ENCODE measurements at regions not wholly inside any gene's neighbourhood (a gene's known extent, or its start where the extent isn't known, plus 50 kb on each side); places are given as distances from the start of the nearest gene placed in this dataset.

DNA sequence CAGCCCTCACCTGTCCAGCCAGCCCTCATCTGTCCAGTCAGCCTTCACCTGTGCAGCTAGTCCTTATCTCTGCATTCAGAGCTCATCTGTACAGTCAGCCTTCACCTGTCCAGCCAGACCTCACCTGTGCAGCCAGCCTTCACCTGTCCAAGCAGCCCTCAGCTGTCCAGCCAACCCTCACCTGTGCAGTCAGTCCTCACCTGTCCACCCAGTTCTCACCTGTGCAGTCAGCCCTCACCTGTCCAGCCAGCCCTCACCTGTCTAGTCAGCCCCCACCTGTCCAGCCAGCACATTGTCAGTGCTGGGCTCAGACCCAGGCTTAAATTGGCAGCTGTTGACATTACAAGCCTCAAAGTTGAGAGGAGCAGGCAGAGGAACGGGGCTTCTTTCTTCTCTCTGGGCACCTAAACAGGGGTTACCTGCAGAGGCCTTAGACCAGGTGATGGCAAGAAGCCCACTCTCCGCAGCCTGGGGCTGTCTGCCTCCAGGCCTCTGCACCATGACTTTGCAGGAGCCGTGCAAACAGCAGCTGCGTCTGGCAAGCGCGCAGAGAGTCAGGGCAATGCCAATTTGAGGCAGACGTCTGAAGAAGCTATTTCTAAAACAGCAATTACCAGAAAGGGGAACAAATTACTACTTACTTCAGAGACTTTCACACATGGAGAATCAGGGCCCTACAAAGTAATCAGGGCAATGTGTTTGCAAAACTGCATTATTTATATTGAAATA, 506.1 kb downstream of the NPHP4 start:
- DNase-seq, result no peak

DNA sequence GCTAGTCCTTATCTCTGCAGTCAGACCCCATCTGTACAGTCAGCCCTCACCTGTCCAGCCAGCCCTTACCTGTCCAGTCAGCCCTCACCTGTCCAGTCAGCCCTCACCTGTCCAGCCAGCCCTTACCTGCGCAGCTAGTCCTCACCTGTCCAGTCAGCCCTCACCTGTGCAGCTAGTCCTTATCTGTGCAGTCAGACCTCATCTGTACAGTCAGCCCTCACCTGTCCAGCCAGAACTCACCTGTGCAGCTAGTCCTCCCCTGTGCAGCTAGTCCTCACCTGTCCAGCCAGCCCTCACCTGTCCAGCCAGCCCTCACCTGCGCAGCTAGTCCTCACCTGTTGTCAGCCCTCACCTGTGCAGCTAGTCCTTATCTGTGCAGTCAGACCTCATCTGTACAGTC, 506.8 kb downstream of the NPHP4 start:
- DNase-seq, result no peak

DNA sequence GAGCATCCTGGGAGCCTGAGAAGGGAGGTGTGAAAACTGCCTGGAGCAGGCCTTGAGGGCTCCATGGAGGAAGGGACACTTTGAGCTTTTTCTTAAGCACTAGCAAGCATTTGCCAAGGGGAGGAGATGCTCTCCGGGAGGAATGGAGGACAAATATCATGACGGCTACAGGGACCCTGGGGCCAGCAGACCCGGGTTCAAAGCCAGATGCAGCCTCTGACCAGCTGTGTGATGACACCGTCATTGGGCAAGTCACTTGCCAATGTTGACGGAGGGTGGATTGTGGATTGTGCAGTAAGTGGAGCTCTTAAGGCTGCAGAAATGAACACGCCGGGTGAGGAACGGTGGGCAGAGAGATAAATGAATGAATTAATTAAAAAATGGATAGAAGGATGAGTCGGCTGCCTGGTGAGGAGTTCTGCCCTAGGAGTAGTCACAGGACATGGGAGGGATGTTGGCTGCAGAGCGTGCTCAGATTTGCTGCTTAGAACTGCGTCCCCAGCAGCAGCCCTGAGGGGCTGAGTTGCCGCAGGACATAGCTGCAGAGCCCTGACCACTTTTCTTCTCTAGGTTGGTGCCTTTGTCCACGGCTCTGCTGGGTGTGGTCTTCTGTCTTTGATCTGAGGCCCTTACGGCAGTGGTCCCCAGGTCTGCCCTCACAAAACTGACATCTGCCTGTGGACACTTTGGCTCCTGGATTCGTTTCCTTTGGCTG, 507.6 kb downstream of the NPHP4 start:
- no peak for DNase-seq

DNA sequence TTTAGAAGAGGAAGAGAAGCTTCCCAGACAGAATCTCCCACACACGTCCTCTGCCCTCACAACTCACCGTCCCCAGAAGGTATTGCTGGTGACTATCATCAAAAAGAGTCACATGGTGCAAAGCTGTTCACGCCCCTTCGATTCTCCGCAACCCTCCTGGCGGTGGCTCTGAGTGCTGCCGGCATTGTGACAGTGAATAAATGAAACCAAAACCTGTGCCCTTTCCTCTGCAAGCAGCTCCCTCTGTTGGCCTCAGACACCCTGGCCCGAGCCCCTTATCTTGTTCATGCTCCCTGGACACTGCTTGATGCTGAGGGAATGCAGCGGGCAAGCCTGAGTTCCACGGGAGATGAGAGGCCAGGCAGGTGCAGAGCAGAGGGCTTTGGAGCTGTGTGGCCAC, 510.3 kb downstream of the NPHP4 start:
- DNase-seq, result no peak

DNA sequence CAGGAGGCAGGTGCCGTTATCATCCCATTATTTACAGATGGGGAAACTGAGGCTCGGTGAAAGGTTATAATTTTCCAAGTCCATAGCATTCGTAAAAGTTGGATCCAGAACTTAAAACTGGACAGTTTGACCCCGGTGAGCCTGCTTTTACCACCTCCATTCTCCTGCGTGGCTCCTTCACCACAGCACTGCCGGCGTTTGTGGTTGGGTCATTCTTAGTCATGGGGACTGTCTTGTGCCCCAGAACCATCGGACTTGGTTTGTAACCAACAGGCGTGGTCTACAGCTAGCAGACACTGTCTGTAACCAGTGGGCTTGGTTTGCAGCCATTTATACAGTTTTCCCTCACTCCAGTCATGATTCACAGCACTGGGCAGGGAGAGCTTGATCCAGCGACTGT, 511.3 kb downstream of the NPHP4 start:
- no peak for DNase-seq

DNA sequence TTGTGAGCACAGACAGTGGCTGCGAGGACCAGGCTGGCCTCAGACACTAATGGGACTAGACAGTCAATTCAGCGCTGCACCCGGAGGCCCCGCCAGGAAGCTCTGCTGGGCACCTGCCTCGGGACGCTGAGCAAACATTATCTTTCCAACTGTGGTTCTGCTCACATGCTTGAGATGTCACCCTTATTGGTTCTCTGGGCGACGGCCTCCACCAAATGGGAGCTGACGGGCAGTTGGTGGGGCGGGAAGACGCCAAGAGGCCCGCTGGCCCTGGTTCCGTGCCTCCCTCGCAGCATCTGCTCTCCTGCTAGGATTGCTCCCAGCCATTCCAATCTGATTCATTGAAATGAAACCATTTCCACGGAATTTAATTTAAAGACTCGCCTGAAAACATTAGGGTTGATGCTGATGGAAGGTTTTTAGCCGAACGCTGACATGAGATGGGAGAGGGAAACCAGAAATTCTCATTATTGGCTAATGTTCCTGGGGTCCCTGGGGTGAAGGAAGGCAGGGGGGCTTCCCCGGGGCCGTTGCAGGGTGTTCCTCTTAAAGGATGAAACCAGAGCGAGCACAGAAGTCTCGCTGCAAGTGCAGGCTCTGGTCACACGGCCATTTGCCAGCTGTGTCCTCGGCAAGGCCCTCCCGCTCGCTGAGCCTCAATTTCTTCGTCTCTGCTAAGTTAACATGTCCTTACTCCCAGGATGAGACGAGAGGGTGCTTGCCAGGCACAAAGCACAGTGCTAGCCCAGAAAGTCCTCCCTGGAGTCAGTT, 512.2 kb downstream of the NPHP4 start:
- DNase-seq, result no peak

DNA sequence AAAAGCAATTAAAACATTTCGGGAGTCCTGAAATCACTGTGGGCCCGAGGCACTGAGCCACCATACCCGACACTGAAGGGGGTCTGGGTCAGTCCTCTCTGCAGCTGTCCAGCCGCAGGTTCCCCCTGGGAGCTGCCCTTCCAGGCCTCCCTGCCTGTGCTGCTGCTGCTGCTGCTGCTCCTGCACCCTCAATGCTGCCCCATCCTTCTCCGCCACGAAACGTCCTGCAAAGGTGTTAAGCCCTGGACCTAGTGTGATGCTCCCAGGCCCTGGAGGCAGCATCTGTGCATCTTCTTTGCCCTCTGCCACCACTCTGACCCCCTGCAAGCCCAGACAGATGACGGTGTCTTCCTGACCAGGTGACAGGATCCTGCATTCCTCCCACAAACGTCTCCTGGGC, 513.3 kb downstream of the NPHP4 start:
- no peak for DNase-seq

DNA sequence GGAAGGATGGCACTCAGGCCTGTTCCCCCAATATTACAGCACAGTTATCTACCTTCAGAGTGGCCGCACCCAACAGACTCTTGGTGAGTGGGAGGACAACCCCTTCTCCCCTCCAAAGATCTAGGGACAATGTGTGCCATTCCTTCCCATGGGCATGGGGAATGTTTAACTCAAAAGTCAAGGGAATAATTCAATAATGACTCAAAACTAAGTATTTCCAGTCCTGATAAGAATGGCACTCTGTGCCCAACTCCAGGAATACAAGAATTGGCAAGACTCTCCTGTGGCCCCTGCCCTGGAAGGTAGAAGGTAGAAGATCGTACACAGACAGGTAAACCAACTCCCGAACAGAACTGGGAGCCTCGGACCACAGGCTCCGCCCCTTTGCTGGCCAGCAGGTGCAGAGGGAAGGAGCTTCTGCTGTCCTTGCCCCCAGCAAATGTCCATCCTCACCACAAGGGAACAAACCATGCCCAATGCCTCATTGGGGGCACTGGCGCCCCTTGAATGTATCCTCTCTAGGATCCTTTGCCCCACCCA, 514.0 kb downstream of the NPHP4 start:
- DNase-seq, result no peak

DNA sequence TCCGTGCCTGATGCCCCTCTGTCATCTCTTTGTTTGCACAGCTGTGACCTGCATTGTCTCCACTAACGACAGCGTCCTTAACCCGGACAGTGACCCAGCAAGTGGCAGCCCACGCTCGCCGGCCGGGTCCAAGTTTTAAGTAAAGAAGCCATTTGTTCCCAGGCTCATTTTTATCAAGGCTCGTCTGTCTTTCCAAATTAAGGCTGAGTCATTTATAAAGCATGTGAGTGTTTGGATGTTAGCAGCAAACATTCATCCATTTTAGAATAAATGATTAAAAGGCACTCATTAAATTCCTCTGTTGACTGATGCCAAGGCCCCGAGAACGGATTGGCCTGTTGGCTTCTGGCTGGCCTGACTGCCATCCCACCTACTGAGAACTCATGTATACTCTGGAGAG, 514.5 kb downstream of the NPHP4 start:
- no peak for DNase-seq

DNA sequence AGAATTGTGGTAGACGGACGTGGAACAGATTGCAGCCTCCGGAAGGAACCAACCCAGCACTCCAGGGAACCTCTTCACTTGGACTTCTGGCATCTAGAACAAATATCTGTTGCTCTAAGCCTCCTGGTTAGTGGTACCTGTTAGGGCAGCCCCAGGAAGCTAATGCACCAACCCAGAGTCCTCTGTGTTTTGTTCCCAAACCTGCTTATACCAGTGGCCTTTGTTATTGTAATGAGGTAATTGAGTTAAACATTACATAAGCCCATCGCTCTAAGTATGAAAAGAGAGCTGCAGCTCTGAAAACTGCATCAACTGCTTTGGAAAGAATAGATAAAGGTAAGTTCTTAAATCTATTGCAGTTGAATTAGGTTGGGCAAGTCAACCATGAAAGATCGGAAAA, 516.7 kb downstream of the NPHP4 start:
- DNase-seq, result no peak

DNA sequence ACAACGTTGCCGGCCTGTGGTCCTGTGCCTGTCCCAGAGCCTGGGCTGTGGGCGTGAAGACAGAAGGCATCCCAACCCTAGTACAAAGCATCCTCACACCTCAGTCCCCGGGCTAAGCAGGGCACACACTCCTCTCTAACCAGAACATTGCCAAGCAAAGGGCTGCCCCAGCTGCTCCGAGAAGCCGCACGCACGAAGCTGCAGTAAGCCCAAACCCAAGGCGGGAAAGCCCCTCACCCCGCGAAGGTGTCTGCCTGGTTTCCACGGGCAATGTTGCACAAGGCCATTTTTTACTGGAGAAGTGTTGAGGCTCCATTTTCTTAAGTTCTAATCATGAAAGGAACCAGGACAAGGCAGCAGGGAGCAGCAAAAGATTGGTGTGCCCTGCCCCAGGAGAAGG, 519.0 kb downstream of the NPHP4 start:
- DNase-seq, result no peak

DNA sequence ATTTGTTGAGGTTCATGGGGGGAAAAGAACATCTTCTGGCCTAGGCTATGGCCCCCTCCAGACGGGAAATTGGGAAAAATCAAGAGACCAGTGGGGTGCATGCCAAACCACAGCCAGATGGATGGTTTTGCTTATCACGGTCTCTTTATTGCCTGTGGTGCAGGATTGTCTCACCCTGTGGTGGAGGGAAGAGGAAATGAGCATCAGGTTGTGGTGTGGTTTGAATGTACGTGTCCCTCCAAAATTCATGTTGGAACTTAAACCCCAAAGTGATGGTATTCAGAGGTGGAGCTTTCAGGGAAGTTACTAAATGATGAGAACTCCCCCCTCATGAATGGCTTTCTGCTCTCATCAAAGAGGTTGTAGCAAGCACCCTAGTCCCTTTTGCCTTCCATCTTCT, 525.7 kb downstream of the NPHP4 start:
- no peak for DNase-seq

DNA sequence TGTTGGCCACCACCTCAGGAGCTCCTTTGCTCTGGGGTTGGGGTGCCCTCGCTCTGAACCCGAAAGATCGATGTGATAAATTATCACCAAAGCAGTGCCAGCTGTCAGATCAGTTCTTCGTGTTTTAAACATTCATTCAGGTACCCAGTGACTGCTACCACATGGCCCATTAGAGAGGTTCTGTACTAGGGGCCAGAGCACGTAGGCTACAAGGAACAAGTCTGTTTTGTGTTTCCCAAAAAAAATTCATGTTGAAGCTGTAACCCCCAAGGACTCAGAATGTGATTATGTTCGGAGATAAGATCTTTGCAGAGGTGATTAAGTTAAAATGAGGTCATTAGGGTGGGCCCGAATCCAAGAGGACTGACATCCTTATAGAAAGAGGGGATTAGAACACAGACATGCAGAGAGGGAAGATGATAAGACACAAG, 526.9 kb downstream of the NPHP4 start:
- DNase-seq, result no peak

DNA sequence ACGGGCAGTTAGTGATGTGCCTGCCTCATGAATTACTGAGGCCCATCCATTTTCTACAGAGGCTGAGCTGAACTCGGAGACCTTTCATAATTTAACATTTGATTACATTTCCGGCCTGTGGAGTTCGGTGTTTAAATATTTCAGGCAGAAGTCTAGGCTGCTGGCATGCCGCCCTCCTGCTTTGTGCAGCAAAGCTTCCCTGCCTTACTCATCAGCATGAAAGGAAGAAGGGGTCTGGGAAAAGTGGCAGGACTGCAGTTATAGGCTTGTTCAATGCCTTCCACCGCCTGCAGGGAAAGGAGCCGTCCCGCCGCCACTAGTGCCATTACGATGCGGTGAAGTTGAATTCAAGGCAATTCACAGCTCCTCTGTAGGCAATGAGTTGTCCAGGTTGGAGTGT, 527.9 kb downstream of the NPHP4 start:
- DNase-seq, result no peak

DNA sequence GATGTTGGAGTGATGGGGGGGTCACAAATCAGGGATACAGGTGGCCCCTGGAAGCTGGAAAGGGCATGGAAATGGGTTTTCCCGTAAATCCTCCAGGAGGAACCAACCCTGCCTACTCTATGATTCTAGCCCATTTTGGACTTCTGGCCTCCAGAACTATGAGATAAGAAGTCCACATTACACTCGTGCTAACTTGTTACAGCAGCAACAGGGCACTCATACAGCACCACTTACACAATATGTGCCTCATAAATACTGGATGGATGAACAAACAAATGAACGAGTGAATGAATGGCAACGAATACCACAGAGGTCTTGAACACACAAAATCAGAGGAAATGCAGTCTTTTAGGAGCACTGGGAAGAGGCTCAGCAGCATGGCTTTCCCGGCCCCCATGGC, 531.3 kb downstream of the NPHP4 start:
- DNase-seq, result no peak

DNA sequence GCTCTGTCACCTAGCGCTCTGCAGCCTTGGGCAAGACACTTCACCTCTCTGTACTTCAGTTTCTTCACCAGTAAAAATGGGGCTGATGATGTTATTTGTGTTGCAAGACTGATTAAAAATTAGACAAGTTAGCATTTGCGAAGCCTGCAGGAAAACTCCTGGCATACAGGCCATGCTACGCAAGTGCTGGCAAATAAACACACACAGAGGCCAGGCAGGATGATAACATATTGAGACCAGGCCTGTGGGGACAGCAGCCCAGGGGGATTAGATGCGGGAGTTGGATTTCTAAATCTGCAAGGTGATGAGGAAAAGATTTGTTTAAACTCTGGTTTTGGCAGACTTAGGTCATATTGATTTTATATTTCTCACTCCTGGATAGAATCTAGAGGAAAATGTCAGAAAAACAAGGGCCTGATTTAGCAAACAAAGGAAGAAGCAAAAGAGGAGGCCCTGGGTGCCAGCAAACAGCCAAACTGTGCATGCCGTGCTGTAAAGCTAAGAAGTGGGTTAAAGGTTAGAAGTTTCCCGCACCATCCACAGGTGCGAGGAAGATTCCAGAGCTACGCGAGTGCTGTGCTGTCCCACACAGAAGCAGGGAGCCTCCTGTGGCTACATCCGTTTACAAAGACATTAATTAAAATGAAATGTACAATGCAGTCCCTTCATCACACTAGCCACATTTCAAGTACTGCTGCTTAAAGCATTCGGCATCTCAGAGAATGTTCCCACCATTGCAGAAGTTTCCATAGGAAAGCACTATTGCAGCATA, 532.2 kb downstream of the NPHP4 start:
- DNase-seq, result no peak

DNA sequence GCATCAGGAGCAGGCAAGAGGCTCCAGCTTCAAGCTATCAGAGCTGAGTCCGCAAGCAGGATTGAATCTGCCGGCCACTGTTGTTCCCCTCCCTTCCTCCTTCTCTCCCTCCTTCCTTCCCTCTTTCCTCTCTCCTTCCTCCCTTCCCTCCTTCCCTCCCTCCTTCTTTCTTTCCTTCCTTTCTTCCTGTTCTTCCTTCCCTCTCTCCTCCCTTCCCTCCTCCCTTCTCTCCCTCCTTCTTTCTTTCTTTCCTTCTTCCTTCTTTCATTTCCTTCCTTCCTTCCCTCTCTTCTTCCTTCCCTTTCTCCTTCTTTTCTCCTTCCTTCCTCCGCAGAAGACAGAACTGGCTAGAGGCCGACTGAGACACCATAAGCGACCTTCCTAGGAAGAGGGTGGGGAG, 534.0 kb downstream of the NPHP4 start:
- DNase-seq, result no peak

DNA sequence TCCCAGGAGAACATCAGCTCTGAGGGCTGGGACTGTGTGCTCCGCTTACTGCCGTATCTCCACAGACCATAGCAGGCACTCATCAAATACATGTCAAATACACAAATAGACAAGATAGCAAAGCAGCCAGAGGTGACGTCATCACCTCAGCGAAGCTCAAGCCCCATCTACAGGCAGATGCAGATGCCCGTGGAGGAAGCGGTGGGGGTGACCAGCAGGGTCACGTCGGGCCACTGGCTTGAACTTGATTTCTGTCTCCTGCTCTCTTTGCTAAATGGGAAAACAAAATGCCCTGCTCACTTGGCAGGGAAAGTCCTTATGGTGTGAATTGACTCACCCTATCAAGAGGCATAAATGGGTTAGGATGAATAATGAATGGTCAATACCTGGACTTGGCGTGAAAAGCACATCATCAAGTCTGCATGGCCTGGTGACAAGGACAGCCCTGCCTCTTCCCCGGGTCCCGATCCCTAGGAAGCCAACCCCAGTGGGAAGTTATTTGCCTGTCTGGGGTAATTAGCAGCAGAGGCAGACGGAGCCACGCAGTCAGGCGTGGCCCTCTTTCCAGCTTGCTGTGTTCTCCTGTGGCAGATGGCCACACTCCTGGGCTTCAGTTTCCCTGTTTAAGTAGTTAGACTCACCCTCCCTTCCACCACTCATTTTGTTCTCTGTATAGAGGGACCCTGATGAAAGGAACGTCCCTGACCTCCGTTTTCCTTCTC, 536.0 kb downstream of the NPHP4 start:
- DNase-seq, result no peak

DNA sequence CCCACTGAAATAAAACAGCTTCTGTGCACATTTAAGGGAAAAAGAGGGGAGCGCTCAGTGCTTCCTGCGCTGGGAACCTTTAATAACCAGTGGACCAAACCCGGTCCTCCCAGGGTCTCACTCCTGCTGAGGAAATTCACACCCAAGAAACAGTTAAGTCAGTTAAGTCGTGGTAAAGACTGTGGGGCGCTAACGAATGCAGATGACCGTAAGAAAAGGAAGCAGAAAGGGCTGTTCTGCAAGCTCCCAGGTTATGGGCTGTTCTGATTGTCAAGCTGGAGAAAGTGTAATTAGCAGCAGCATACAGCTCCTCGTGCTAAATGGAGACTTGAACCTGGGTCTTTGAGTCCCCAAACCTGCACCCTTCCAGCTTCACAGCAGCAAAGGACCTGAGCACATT, 536.6 kb downstream of the NPHP4 start:
- no peak for DNase-seq

DNA sequence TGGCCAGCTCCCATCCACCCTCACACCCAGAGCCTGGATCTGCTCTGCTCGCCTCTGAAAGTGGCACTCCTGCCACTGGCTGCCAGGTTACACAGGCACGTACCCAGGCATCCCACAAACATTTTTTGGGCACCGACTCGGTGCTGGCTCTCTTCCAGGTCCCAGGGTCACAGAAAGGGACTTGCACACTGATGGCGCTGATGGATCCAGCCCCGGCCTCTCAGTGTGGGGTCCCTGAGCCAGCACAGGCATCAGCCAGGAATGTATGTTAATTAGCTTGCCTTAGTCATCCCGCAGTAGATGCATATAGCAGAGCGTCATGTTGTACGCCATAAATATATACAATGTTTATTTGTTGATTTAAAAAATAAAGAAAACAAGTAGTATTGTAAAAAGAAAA, 537.2 kb downstream of the NPHP4 start:
- DNase-seq, result no peak

DNA sequence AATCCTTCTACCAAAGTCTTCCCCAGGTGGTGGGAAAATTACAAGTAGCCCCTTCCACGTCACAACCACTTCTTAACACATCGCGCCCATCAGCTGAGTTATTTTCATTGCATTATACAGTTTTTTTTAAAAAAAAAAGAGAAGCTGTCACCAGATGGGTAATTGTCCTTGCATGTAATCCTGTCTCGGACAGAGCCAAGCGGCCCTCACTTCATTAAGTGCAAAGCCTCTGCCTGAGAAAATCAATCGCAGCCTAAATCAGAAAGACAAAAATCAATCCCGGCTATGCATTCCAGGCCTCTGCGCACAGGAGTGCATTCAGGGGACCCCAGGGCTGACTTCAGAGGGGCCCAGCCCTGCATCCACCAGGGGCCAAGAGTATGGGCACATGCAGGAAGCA, 538.9 kb downstream of the NPHP4 start:
- DNase-seq, result no peak

DNA sequence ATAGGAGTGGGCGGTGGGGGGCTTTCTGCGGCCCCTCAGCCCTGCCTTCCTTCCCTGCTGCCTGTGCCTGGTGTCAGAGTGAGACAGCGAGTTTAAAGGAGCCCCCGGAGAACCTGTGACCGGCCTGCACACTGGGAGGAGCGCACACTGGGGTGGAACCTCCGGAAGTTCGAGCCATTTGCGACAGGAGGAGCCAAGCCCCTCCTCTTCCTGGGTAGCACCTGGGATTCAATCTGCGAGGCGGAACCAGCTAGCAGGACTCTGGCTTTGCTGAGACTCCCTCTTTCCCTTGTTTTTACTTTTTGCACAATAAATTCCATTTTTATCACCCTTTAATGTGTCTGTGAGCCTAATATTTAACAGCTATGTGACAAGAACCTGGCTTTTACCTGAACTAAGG, 540.6 kb downstream of the NPHP4 start:
- DNase-seq, result no peak
